Stimulated activated CD4-positive, alpha-beta T cell treated with anti-CD3 and anti-CD28 coated beads, Interleukin-12 subunit alpha, Interleukin-12 subunit beta, amount 100 ng/mL, for 48 hours (primary cell): ENCODE measurements at regions not wholly inside any gene's neighbourhood (a gene's known extent, or its start where the extent isn't known, plus 50 kb on each side); places are given as distances from the start of the nearest gene placed in this dataset.
A peak's percentile ranks its signal among the peaks of the same experiment; 100 is the strongest.
"Not testable (repeated sequence)": the region's sequence is repeated elsewhere in the genome, so short reads cannot be mapped to it uniquely, and the experiment has no call there.

Experiments
- DNase-seq, 3 donors: peaks; one replicate each; pipeline ENCODE4 v3.0.0-alpha.2; 2020; ENCODE audit warnings: low read depth in 2 of 3, low spot score in 1 of 3

DNA sequence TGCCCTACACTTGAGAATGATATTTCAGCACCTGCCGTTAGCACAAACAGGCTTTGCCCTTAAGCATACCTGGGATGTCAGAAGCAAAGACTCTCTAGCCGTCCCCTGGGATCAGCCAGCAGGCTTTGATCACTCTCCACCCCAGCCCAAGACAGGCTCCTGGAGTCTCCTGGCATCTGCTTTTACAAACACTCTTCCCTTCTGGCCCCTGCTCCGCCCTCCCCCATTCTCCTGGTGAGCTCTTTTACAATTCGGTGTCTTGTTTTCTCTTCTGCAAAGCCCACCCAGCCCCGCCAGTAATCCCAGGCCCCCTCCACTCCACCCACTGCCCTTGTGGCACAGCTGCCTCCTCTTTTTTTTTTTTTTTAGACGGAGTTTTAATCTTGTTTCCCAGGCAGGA is 50.4 kb downstream of the KATNIP start:
- DNase-seq = no peak

DNA sequence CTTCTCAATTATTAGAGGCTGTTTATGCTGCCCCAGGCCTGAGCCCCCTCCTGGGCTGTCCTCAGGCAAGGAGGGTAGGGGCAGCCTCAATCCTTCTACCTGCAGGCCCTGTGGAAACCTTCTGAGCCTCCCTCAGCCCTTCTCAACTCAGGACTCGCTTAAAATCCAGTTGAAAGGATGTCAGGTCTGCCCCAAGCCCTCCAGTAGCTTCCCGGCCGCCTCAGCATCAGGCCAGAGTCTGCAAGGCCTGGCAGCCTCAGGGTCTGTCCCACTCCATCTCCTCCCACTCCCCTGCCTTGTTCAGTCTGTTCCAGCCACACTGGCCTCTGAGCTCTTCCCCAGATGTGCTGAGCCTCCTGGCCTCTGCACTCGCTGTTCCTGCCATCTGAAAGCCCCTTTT is 52.2 kb downstream of the KATNIP start:
- DNase-seq = no peak

DNA sequence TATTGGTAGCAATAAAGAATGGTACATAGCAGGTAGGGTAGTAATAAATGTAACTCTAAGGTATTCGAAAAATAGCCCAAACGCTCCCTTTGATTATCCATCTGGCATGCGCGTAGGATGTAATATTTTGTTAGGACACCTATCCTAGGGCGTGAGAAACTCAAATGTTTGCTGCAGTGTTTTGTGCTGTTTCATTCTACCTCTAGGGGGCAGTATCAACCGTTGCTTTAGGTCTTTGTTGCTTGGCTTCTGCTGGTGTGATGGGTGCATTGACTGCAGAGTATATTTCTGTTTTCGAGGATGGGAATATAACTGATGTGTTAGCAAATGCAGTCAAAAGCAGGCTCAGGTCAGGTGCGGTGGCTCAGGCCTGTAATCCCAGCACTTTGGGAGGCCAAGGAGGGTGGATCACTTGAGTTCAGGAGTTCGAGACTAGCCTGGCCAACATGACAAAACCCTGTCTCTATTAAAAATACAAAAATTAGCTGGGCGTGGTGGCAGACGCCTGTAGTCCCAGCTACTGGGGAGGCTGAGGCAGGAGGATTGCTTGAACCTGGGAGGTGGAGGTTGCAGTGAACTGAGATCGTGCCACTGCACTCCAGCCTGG is 55.7 kb downstream of the KATNIP start:
- DNase-seq = peak in 1 of 3 donors; percentile 9

DNA sequence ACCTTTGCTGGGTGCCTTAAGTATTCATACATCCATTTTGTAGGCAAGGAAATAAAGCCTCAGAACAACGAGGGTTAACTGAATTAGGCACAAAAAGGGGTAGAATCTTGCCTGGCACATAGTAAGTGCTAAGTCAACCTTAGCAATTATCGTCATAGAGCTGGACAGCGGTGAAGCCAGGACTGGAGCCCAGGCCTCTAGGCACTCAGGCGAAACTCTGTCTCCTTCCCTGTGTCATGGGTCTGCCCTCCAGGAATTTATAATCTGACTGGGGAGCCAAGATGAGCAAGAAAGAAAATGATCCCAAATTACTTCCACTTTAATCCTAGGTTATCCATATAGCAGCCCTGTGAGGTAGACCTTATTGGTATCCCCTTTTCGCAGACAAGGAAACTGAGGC is 61.4 kb downstream of the KATNIP start:
- no peak for DNase-seq

DNA sequence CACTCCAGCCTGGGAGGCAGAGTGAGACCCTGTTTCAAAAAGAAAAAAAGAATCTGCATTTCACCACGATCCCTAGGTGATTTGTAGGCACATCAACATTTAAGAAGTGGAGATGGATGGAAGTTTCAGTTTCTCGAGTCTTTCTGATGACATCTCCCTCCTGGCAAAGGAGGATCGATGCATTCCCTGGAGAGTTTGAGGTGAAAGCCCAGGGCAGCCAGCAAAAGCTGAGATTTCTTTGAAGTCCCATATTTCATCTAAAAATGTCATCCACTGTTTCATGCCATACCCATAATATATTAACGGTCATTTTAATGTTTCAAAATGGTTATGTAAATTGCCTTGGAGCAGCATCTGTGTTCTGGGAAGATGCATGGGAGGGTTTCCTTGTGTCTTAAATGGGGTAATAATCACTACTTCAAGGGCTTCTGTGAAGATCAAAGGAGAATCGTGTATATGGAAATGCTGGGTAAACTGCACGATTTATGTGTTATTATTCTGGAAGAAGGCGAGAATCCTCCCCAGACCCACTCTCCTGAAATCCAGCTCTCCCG is 63.4 kb downstream of the KATNIP start:
- no peak for DNase-seq

DNA sequence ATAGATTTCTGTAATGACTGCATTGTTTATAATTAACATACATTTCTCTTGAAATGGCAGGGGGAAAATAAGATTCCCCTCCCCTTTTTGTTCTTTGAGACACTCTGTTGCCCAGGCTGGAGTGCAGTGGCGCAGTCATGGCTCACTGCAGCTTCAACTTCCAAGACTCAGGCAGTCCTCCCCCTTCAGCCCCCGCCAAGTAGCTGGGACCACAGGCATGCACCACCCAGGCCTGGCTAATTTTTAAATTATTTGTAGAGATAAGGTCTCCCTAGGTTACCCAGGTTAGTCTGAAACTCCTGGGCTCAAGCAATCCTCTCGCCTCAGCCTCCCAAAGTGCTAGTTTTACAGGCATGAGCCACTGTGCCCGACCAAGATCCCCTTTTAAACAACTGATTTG is 67.7 kb downstream of the KATNIP start:
- no peak for DNase-seq

DNA sequence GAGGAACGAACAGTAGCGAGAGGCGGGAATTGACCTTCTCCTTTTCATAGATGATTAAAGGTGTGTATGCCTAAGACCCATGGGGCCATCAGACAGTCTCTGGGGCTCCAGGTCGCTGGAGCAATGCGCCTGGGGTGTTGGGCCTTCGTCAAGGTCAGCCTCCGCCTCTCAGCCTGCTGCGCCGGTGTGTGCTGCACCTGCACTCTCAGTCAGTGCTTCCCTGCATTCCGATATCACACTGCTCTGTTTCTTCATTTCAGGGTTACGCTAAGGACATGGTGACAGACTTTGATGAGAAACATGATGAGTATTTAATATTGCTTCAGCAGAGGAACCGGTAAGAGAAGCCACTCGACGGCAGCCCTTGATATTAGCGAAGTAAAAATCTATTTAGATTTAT is 68.2 kb downstream of the KATNIP start:
- DNase-seq = no peak

DNA sequence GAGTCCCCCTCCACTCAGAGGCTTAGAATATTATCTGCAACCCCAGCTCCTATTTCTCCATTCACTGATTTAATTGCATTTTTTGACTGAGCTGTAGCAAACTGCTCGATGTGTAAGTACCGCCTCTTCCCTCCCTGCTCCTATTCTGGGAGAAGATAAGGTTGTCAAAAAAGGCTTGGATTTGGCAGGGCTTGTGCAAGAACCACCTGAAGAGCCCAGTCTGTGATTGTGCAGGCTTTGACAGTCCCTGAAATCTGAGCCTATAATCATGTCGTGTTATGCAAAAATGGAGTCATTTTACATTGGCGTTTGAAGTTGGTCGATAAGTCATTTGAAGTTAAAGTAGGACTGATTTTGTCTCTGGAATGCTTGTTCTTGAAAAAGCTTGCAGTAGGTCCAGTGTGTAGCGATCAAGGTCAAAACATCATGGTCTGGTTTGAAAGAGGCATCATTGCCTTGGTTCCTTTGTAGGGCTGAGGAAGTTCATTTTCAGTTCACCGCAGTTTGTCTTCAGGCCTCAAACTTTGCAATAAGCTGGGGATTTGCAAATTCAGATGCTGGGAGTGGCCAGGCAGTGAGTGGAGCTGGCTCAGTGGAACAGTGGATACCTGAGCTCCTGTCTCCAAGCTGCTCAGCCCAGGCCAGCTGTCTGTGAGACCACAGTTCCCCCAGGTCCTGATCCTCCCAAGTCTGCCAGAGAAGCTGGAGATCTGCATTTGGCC is 68.8 kb downstream of the KATNIP start:
- no peak for DNase-seq

DNA sequence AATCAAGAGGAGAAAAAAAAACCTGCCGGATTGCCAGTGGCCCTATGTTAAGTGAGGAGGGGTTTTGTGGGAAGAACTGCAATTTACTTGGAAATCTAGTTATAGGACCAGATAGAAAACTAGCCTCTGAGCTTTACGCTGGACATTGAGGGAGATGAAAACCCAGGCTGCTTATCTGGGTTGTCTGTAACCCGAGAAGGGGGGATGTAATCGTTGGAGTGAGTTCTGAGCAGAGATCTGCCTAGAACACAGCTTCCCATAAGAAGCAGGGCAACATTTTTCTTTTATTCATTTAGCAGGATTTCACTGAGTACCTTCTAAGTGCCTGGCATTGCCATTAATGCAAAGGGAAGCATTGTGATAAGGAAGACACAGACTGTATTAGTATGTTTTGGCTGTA is 70.6 kb downstream of the KATNIP start:
- no peak for DNase-seq

DNA sequence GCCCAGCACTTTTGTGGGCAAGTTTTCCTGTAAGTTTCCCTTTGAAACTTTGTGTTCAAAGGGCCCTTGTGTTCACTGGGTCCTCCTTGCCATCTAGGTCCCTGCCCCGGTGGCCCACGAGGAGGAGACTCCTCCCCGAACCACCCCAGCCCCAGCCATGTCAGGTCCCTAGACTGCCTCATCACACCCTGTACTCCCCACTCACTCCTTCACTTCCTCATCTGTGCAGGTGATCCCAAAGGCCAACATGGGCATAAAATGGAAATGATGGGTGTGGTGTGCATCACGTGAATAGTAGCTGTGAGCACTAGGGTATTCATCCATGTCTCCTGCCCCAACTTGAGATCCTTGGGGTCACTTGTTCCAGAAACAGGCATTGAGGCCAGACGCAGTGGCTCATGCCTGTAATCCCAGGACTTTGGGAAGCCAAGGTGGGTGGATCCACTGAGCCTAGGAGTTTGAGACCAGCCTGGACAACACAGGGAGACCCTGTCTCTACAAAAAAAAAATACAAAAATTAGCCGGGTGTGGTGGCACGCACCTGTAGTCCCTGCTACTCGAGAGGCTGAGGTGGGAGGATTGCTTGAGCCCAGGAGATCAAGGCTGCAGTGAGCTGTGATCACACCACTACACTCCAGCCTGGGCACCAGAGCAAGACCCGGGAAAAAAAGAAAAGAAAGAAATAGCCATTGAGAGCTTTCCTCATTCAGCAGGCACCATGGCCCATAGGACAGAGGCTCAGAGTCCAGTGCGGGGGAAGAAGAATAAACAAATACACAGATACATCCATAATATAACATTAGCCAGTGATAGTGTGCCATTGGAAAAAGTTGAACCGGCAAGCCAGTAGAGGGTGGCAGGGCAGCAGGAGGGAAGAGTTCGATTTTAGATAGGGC is 74.5 kb downstream of the KATNIP start:
- no peak for DNase-seq

DNA sequence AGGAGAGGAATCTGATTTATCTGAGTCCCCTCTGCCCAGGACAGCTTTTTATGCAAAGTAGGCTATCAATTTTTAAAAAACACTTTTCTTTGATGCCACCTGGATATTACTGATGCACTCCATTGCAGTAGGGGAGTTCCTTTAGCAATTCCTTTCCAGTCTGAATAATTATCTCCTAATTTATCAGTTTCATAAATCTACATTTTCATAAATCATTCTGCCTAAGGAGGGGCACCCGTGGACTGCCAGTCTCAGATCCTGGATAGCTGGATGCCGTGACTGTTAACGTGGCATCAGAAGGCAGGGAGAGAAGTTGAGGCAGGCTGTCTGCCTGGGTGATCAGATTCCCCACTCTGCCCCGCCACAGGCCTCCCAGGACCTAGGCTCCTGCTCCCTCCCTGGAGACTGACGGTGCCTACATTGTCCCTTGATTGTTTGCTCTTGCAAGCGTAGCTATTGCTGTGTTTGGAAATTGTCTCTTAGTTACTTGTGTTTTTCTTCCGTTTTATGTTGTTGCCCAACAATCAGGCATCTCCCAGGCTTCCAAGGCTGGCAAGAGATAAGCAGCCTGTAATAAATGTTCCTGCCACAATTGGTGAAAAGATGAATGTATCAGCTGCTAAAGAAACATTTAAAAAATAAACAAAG is 75.2 kb downstream of the KATNIP start:
- no peak for DNase-seq

DNA sequence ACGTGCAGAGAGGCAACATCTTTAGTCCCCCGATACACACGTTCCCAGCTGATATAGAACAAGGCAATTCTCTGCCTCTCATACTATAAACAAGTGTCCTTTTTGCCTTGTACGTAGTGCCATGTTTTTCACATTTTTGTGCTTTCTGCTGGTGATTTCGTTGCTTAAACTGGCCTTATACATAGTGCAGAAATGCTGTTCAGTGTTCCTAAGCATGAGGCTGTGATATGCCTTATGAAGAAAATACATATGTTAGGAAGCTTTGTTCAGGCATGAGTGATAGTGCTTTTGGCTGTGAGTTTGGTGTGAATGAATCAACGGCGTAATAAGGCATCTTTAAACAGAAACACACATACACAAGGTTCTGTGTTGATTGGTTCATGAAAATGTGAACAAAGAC is 77.2 kb downstream of the KATNIP start:
- no peak for DNase-seq

DNA sequence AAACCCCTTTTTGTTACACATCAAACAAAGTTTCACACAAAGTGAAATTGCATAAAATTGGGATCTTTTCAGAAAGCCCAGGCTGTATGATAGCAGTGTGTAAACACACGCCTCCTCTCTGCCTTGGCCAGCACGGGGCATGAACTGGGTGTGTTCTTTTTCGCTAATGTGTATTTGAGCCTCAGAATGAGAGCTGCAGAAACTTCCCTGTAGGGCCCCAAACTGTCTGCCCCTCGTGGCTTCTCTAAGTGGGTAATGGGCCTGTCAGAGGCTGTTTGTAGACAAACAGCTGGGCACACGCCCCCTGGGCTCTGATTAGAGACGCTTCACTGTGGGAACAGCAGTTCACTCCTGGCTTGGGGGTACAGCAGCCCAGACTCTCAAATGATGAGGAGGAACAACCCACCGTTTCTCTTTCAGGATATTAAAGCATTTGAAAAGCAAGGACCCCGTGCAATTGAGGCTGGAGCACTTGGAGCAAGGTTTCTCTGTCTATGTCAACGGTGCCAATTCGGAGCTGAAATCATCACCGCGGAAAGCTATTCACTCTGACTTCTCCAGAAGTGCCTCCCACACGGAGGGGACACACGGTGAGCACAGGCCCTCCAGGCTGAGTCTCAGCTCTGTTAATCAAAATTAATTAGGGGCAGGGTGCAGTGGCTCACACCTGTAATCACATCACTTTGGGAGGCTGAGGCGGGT is 78.4 kb downstream of the KATNIP start:
- no peak for DNase-seq

DNA sequence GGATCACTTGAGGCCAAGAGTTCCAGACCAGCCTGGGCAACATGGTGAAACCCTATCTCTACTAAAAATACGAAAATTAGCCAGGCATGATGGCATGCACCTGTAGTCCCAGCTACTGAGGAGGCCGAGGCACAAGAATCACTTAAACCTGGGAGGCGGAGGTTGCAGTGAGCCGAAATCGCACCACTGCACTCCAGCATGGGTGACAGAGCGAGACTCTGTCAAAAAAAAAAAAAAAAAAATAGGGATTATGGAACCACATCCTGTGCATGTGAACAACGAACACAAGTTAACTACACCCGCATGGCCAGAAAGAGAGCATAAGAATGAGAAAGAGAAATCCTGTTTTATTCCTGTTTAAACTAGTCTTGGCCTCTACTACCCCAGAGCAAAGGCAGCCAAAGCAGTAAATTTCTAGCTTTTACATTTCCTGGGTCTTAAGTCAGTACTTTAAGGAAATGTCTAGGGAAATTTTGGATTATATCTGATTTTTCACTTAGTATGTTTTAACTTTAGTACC is 79.1 kb downstream of the KATNIP start:
- not testable (repeated sequence) for DNase-seq

DNA sequence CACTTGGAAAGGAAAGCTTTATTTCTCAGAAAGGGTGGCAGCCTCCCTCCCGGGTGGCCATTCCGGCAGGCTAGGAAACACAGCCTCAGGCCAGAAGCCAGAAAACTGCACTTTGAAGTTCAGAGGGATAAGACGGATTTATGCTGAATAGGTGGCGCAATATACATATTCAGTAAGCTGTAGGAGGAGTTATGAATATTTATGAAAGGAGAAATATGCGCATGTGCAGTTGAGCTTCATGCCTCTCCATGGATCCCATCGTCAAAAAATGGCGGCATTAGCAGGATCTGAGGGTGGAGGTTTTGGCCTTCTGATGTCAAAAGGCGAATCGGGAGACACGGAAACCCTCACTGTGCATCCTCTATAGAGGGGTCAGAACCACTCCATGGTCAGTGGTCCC is 82.3 kb downstream of the KATNIP start:
- DNase-seq = no peak

DNA sequence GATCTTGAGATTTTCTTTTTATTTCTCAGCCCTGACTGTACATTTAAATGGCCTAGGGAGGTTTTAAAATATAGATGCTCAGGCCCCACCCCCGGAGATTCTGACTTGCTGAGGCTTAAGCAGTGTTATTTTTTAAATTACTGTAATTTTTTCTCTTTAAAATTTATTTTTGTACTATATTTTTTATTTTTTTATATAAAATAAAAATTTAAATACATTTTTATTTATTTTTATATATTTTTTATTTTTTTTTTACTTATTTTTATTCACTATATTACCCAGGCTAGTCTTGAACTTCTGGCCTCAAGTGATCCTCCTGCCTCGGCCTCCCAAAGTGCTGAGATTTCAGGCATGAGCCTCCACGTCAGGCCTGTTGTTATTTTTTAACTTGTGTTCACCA is 83.3 kb downstream of the KATNIP start:
- DNase-seq = no peak

DNA sequence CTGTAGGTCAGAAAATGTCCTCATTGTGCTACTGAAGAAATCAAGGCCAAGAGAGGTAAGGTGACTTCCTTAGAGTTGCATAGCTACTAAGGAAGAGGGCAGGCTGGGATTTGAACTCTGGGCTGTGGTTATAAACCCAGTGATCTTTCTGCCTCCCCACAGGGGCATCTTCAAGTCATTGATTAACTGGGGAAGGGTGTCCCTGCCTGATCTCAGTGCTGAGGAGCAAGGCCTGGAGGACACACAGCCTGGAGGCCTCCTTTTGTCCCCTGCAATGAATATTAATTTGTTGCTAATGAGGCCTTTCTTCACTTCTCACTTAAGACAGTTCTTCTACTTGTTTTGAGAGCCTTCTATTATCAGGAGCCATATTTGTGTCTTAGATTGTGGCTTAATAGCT is 83.8 kb downstream of the KATNIP start:
- DNase-seq = no peak

DNA sequence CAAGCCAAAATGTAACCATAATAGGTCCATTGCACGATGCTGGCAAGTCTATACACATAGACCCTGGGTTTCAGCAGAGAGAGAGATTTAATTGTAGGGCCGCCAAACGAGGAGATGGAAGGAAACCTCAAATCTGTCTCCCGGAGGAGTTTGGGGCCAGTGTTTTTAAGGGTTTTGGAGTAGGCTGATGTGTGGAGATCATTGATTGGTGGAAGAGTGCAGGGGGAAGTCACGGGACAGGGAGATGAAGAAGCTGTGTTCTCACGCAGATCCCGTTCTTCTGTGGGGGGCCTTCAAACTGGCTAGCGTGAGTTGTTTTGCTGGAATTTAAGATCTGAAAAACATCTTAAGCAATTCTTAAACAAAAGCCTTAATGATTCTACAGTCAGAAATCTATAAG is 84.8 kb downstream of the KATNIP start:
- no peak for DNase-seq

DNA sequence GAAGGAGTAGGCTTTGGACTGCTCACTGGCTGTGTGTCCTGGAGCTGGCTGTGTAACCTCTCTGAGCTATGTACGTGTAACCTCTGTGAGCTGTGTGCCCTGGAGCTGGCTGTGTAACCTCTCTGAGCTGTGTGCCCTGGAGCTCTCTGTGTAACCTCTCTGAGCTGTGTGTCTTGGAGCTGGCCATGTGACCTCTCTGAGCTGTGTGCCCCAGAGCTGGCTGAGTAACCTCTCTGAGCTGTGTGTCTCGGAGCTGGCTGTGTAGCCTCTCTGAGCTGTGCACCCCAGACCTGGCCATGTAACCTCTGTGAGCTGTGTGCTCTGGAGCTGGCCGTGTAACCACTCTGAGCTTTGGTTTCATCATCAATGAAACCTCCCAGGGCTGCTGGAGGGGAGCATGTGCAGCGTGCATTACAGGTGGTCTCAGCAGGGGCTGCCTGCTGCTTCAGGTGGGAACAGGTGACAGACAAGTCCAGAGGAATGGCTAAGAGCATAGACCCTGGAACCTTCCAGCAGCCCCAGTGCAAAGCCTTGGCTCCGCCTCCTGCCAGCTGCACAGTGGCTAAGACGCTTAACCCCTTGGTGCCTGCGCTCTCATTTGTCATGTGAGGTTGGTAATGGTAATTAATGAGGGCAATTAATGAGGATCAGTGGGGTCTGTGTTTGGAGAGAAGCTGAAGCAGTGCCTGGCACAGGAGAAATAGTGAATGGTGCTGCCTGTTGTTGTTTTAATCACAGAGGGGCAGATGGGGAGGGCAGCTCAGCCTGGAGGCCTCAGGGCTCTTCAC is 86.7 kb downstream of the KATNIP start:
- no peak for DNase-seq
